ENCODE measurements at regions not wholly inside any gene's neighbourhood (a gene's known extent, or its start where the extent isn't known, plus 50 kb on each side); places are given as distances from the start of the nearest gene placed in this dataset.

DNA sequence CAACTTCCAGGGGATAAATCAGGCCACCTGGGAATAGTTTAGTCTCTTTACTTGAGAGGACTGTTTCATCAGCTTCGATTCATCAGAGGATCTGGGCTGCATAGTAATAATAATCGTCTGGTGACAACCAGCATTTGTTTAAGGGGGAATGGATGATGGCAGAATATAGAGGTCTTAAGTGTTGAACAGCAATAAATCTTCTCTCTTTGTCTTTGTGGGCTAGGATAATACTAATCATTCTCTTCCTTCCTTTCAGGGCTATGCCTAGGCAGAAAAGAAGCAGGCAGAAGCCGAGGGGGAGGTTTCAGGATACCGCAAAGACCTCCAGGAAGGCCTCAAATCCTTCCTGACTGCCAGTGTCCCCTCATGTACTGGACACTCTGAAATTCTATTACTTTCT lies 150.4 kb upstream of the GAREM1 start:
- no peak for TF ChIP-seq POLR2A (IDR thresholded peaks at IDR 0.05)
- TF ChIP-seq, protein P1, sequence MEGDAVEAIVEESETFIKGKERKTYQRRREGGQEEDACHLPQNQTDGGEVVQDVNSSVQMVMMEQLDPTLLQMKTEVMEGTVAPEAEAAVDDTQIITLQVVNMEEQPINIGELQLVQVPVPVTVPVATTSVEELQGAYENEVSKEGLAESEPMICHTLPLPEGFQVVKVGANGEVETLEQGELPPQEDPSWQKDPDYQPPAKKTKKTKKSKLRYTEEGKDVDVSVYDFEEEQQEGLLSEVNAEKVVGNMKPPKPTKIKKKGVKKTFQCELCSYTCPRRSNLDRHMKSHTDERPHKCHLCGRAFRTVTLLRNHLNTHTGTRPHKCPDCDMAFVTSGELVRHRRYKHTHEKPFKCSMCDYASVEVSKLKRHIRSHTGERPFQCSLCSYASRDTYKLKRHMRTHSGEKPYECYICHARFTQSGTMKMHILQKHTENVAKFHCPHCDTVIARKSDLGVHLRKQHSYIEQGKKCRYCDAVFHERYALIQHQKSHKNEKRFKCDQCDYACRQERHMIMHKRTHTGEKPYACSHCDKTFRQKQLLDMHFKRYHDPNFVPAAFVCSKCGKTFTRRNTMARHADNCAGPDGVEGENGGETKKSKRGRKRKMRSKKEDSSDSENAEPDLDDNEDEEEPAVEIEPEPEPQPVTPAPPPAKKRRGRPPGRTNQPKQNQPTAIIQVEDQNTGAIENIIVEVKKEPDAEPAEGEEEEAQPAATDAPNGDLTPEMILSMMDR (IDR thresholded peaks at IDR 0.05) = no peak
